HG03439 (cell line): ENCODE measurements at regions not wholly inside any gene's neighbourhood (a gene's known extent, or its start where the extent isn't known, plus 50 kb on each side); places are given as distances from the start of the nearest gene placed in this dataset.
"Not testable (repeated sequence)": the region's sequence is repeated elsewhere in the genome, so short reads cannot be mapped to it uniquely, and the experiment has no call there.

ENCODE experiments used
- ATAC-seq: cut with Tn5 transposase; IDR thresholded peaks from one replicate; pipeline ENCODE4 v1.9.1; 2021; ENCODE audit warnings: mild to moderate bottlenecking, moderate library complexity; ENCODE audit not compliant: unreplicated experiment

GRCh38 chrX:38937926-38938325 lies 136.7 kb downstream of the MID1IP1 start:
- ATAC-seq, result no peak

GRCh38 chrX:38939067-38939466 lies 137.8 kb downstream of the MID1IP1 start:
- no peak for ATAC-seq

DNA sequence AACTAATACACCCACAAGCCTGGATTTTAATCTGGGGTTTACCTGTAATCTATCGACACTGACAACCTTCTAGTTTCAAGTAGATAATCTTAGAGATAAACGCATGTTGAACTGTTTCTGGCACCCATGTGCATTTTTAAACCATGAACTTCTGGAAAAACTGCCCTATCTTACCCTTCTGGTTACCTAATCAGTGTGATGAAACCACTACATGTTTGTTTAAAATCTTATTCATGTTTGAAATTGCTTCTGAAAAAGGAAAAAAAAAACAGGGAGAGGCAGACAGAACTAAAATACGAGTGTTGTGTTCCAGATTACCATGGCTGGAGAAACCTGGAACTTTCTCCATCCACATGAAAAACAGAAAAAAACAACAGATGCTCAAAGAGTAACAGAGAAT lies 139.3 kb downstream of the MID1IP1 start:
- no peak for ATAC-seq

DNA sequence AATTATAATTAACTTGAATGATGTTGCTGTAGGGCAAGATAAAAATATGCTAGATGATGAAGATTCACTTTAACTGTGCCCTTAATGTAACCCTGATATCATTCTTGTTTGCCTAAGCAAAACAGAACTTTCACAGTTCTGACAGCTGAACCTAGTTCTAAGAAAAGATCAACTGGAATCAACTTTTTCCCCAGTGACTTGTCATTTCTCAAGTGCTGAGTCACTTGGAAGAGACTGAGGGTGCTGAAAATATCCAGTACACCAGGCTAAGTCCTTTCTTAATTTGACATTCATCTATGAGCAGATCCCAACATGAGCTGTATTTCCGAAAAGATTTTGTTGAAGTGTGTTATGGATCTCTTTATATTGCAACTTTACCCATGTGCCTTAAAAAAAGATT lies 140.4 kb downstream of the MID1IP1 start:
- no peak for ATAC-seq

DNA sequence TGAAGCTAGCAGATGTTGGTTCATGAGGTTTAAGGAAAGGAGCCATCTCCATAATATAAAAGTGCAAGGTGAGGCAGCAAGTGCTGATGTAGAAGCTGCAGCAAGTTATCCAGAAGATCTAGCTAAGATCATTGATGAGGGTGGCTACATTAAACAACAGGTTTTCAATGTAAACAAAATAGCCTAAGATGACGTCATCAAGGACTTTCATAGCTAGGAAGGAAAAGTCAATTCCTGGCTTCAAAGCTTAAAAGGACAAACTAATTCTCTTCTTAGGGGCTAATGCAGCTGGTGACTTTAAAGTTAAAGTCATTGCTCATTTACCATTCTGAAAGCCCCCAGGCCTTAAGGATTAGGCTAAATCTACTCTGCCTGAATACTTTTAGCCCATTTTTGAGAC lies 141.9 kb downstream of the MID1IP1 start:
- no peak for ATAC-seq

- no peak for ATAC-seq
Measured at GRCh38 chrX:38948046-38948445, 146.8 kb downstream of the MID1IP1 start.

GRCh38 chrX:38954520-38954919 lies 153.3 kb downstream of the MID1IP1 start:
- no peak for ATAC-seq

DNA sequence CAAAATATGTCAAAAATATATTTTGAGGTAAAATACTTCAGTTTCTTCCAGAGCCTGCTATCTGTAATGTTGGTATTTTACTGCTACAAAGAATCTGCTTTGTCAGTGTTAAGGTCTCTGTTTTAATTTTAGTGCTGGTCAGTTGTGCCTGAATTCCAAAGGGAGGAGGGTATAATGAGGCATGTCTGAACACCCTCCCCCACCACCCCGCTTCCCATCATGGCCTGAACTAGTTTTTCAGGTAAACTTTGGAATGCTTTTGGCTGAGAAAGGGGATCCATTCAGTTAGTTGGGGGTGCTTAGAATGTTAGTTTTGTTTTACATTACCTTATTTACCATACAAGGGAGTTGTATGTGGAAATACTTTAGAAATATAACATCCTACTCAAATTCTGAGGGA lies 158.5 kb downstream of the MID1IP1 start:
- ATAC-seq, result no peak

GRCh38 chrX:38960137-38960536 lies 158.9 kb downstream of the MID1IP1 start:
- no peak for ATAC-seq

- no peak for ATAC-seq
Measured at GRCh38 chrX:38961936-38962335, 160.7 kb downstream of the MID1IP1 start.

GRCh38 chrX:38963244-38963643 lies 162.0 kb downstream of the MID1IP1 start:
- not testable (repeated sequence) for ATAC-seq

- no peak for ATAC-seq
Measured at GRCh38 chrX:38965888-38966287, 164.6 kb downstream of the MID1IP1 start.

DNA sequence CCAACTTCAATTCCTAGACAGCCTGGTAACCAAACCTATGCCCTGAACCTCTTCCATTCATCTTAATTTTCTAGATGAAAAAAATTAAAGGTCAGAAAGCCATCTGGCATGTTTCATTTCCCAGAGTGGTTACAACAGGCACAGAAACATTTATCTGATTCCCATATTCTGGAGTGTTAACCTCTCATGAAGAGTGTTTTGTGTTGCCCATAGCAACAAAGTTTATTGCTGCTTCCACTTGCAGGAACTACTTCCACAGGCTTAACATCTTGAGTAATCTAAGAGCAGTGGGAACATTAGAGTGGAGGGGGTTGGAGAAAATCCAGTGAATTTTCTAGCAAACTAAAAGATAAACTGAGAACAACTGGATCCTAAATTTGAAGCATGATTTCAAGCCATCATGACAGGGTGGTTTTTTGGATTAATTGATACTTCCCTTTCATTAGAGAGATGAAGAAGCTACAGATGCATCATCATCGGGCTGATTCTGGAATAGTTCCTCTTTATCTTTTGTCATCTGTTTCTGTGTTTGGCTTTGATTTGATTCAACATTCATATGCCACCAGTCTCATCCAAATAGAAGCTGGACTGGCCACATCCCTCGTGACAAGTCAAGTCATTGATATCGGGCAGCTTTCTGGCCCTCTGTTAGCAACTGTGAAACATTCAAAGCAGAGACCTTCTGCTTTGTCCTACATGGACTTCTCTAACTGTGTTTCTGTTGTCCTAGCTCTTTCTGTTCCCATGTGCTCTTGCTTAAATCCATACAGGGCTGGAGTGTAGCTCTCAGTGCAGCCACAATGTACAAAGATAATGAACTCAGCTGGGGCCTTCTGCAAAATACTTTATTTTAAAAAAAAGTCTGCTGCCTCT lies 167.3 kb downstream of the MID1IP1 start:
- no peak for ATAC-seq

DNA sequence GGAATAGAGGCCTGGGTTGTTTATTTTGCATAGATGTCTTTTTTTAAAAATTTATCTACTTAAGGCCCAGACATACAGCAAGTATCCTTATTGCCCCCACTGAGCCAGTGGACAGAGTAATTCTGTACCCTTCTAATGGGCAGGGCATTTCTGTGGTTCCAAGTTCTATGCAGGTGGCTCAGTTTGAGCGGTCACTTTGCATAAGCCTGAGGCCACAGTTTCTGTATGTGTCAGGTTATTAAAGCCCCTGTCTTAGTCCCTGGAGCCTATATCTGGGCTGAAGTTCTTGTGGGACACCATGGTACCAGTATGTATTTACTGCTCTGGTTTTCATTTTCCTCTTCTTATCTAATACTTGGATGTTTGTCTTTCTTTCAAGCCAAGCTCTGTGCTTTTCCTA lies 168.8 kb downstream of the MID1IP1 start:
- no peak for ATAC-seq

- no peak for ATAC-seq
Measured at GRCh38 chrX:38970845-38971244, 169.6 kb downstream of the MID1IP1 start.

DNA sequence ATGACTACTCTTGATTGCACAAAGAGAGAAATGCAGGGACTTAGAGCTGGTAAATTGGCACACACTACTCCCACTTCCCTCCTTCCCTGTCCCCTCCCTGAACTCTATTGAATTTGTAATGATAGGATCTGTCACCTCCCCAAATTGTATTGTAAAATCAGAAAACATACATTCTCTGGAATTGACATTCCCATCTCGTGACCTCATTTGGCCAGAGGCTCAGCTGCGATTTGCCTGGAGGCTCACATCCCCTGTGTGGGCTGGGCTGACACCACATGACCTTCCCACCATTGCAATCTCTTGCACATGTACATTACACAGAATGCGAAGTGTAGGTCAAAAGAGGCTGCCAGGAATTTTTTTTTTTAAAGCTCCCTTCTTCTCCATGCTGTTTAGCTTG lies 172.1 kb downstream of the MID1IP1 start:
- no peak for ATAC-seq

GRCh38 chrX:38974542-38974941 lies 173.3 kb downstream of the MID1IP1 start:
- no peak for ATAC-seq

DNA sequence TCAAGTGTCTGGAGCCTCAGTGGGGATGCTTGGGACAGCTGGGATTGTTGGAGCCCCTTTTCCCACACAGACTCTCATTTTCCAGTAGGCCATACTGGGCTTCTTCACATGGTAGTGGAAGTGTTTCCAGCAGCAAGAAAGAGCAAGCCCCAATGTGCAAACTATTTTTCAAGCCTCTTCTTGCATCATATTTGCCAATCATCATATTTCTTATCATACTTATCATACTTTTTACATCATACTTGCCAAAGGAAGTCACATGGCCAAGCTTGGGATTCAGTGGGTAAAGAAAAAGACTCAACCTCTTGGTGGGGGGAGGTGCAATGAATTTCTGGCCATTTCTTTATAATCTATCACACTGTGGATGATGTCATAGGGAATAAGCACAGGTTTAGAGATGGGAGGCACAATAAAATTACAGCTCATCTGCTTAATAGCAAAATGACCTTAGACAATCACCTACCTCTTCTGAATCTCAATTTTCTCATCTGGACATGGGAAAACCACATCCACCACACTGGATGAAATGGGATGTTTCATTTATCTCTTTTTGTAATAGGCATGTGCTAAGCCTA lies 174.2 kb downstream of the MID1IP1 start:
- ATAC-seq, result no peak

DNA sequence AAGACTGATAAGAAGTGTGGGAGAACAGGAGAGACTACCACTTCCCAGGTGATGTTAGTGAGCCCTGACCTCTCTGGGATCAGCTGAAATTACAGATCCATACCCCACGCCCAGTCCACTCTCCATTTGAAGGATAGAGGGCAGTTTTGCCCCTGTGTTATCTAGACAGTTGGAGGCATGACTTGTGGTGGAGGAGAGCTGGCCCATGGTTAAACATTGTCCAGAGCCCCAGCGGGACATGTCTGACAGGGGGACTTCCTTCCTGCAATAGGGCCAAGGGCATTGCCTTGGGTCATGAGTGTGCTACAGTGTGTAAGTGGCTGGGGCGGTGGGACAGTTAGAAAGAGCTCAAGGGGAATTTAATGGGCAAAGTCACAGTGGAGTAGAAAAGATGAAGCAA lies 181.1 kb downstream of the MID1IP1 start:
- no peak for ATAC-seq

- ATAC-seq, result no peak
Measured at GRCh38 chrX:38982843-38983242, 181.6 kb downstream of the MID1IP1 start.

DNA sequence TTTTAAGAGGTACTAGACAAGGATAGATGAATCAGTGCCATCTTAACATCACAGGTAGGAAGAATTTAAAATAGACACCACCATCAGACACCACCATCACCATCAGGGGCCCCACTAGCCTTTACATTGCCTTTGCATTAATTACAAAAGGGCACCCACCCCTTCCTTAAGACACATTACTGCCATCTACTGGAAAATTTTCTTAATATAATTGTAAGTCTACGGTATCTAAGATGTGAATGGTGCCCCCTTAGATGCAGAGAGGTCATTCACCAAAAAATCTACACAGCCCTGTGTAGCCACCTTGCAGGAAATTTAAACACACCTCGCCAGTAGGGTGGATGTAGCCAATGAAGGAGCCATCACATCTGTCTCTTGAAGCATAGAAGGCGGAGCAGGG lies 184.1 kb downstream of the MID1IP1 start:
- ATAC-seq, result no peak

GRCh38 chrX:38985945-38986344 lies 184.7 kb downstream of the MID1IP1 start:
- ATAC-seq, result no peak

GRCh38 chrX:38986586-38986985 lies 185.3 kb downstream of the MID1IP1 start:
- ATAC-seq, result no peak
